ENCODE measurements at regions not wholly inside any gene's neighbourhood (a gene's known extent, or its start where the extent isn't known, plus 50 kb on each side); places are given as distances from the start of the nearest gene placed in this dataset.

GRCh38 chr2:8177566-8177965 is 504.3 kb upstream of the ID2 start:
- DNase-seq, result no peak

DNA sequence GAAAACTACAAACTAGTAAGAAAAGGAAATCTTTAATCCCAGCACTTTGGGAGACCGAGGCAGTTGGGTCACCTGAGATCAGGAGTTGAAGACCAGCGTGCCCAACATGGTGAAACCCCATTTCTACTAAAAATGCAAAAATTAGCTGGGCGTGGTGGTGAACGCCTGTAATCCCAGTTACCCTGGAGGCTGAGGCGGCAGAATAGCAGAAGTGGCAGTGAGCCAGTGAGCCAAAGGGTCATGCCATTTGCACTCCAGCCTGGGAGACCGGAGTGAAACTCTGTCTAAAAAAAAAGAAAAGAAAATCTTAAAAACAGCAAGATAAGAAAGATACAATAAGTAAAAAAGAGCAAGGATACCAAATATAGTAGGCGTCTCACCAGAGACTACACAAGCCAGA is 502.9 kb upstream of the ID2 start:
- no peak for DNase-seq

DNA sequence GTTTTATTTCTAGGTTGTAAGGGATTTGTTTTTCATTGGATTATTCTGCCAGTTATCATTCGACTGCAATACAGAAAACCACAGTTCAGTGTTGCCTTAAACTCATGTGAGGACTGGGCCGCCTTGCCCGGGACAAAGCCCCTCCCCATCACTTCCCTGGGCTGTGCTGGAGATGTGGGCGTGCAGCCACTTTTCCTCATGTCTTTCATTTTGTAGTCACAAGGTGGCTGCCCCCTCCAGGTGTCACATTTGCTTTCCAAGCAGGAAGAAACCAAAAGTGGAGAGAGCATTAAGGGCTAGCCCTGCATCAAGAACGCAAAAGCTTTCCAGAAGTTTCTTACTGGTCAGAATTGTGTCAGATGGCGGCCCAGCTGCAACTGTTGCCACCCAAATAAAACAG is 492.5 kb upstream of the ID2 start:
- no peak for DNase-seq

GRCh38 chr2:8190279-8190678 is 491.6 kb upstream of the ID2 start:
- no peak for DNase-seq

GRCh38 chr2:8191427-8191826 is 490.4 kb upstream of the ID2 start:
- no peak for DNase-seq

DNA sequence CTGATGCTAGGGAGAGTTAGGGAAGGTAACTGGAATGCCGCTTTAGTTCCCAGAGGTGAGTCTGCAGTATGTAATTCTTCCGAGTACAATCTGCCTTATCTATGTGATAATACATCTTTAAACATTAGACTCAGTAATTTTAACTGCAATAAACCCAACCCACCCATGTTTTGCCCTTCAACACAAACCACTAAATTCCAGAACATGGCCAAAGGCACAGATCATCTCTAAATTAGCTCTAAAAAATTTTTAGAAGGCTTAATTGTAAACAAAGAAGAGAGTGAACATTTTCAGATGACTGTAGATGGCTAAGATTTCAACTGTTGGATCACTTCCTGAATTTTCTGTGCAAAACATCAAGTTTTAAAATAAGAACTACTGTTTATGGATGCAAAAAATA is 488.7 kb upstream of the ID2 start:
- DNase-seq, result no peak

- no peak for DNase-seq
Observed at GRCh38 chr2:8193686-8194615, 487.9 kb upstream of the ID2 start.

DNA sequence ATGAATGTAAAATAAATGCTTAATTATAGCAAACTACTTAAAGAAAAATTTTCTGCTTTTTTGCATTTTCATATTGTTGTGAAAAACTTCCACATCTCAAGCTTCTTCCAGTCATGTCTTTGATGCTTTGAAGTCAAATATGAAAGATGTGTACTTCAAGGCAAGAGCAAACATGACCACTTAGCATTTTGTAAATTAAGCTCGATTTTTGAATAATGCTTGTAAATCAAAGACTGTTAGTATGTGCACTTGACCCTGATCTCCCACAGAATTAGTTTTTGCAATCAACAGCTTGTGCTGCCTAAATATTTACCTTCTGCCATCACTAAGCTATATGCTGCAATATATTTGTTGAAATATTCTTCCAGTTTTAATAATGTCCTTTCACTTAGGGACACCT is 486.1 kb upstream of the ID2 start:
- DNase-seq, result no peak

DNA sequence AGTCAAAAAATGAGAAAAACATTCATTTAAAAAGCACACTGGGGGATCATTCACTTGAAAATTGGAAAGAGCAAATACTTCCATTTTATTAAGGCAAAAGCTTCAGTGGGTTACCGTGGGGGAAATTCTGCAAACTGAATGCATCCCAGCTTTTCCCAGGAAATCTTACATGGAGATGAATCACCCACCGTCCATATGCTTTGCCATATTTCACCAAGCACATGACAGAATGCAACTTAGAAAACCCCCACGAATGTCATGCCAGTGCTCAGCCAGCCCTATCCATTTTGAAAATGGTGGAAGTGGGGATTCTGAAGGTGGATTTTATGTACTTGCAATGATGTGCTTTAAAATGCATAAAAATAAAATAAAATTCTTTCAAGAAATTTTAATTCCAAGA is 485.5 kb upstream of the ID2 start:
- peak; percentile 38 for DNase-seq

GRCh38 chr2:8197101-8197500 is 484.8 kb upstream of the ID2 start:
- DNase-seq, result peak; percentile 80

DNA sequence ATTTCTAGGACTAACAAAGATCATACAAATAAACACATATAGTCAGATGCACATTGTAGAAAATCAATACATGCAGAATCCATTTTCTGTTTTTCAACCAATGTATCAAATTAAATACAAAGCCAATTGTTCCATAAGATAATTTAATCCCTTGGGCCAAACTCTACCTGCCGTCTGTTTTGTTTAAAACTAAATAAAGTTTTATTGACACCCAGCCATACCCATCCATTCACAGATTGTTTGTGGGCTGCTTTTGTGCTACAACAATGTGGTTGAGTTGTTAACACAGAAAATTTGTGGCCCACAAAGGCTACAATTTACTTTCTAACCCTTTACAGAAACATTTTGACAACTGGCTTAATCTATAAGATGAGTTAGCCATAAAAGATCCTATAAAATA is 484.0 kb upstream of the ID2 start:
- DNase-seq, result no peak

- DNase-seq, result peak; percentile 21
Observed at GRCh38 chr2:8198766-8199382, 483.0 kb upstream of the ID2 start.

- no peak for DNase-seq
Observed at GRCh38 chr2:8202132-8202531, 479.7 kb upstream of the ID2 start.

DNA sequence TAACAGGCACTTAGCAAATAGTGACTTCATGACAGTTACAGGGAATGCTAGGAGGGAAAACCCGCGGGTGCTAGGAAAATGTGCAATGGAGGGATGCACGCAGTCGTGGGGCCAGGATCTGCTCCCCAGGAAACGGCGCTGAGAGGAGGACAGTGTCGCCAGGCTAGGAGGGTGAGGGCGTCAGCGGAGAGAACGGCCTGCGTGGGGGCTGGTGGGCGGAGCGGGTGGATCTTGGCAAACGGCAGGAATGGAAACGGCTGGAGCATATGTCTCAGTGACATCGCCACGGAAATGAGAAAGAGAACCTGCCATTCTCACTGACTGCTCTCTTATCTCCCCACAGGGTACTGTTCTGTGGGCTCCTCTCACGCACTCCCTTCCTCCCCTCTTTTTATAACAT is 478.5 kb upstream of the ID2 start:
- no peak for DNase-seq

DNA sequence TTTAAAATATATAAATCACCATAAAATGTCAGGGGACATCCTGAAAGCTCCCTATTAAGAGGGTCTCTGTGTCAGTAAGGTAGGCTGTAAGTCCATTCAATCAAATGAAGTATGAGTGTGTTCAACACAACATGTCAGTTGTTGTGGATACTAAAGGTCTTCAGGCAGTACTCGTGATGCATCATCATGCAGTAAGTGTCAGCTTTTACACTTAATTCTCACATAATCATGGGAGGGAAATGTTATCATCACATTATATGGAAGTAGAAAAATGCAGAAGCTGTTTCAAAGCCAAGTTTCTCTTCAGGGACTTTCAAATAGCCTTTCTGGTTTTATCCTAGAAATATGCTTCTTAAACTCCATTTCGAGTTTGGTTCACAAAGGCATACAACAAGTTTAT is 477.1 kb upstream of the ID2 start:
- peak; percentile 11 for DNase-seq

DNA sequence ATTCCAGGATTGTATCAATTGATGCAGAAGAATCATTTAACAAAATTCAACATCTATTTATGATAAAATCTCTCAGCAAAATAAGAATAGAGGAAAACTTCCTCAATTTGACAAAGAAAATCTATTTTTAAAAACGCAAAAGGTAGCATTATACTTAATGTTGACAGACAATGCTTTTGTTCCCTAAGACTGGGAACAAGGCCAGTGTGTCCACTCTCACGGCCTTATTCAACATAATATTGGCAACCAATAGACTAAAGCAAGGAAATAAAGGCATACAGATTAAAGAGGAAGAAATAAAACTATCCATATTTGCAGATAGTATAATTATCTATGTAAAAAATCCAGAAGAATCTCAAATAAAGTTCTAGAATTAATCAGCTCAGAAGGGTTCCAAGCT is 472.4 kb upstream of the ID2 start:
- no peak for DNase-seq

- no peak for DNase-seq
Observed at GRCh38 chr2:8211384-8211783, 470.5 kb upstream of the ID2 start.

- no peak for DNase-seq
Observed at GRCh38 chr2:8212239-8212638, 469.6 kb upstream of the ID2 start.

DNA sequence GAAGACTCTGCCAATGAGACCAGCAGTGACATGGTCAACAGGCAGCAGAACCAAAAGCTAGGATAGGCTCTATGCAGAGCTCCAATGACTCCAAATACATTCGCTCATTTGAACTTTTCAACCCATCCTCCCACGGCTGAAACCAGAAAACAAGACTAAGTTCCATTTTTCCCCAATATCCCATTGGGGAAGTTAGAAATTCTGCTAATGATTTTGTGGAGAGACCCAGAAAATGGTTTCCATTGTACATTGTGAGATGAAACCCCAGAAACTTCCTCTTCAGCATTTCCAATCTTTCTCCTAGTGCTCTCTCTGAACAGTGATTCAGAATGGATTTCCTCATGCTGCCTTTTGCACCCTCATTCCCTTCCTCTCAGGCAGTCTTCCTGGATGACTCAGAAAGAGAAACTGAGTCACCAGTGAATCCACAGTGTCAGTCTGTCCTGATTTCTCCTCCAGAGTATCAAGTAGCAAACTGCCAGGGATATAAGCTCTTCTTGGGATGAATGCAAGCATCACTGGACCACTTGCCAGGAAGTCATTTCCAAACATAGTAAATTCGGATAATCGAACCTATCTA is 467.7 kb upstream of the ID2 start:
- no peak for DNase-seq

- DNase-seq, result no peak
Observed at GRCh38 chr2:8215159-8215863, 466.5 kb upstream of the ID2 start.

GRCh38 chr2:8215982-8216381 is 465.9 kb upstream of the ID2 start:
- no peak for DNase-seq

- DNase-seq, result peak; percentile 8
Observed at GRCh38 chr2:8216397-8216796, 465.5 kb upstream of the ID2 start.

GRCh38 chr2:8217468-8218030 is 464.3 kb upstream of the ID2 start:
- peak; percentile 51 for DNase-seq

Data from fibroblast of skin of scalp (primary cell).